ENCODE measurements at regions not wholly inside any gene's neighbourhood (a gene's known extent, or its start where the extent isn't known, plus 50 kb on each side); places are given as distances from the start of the nearest gene placed in this dataset.

DNA sequence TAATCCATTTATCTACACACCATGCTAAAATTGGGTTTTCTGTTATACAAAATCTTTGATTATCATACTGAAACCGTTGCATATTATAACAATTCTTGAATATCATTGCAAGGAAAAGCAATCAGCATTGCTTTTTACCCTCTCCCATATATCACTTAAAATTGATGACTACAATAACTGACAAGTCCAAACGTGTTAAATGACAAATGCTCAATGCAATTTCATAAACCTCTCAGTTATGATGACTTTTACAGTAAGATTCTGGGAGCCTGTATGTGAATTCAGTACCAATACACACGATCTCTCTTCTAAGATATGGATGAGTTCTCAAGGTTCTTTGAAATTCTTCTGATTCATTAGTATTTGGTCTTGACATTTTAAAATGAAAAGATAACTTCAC is 368.5 kb upstream of the TRIB2 start:
- Histone ChIP-seq H3K27me3 (no peaks in the 10 kb centered on the region), H3K27ac (no peak overlapping the region), H3K9me3 (ENCODE audit: low read depth) (no peaks in the 10 kb centered on the region), H3F3A (ENCODE audit: low read depth) (no peaks in the 10 kb centered on the region), H3K79me2 (ENCODE audit: low read depth) (no peaks in the 10 kb centered on the region), H3K4me3 (no peak overlapping the region), H3K36me3 (no peaks in the 10 kb centered on the region), H2AFZ (replicated peaks) (no peak overlapping the region), H3K4me1 (no peaks in the 10 kb centered on the region), H4K20me1 (ENCODE audit: low read depth) (no peaks in the 10 kb centered on the region), H3K4me2 (no peak overlapping the region), H3K9ac (no peak overlapping the region)
- TF ChIP-seq, protein P1, sequence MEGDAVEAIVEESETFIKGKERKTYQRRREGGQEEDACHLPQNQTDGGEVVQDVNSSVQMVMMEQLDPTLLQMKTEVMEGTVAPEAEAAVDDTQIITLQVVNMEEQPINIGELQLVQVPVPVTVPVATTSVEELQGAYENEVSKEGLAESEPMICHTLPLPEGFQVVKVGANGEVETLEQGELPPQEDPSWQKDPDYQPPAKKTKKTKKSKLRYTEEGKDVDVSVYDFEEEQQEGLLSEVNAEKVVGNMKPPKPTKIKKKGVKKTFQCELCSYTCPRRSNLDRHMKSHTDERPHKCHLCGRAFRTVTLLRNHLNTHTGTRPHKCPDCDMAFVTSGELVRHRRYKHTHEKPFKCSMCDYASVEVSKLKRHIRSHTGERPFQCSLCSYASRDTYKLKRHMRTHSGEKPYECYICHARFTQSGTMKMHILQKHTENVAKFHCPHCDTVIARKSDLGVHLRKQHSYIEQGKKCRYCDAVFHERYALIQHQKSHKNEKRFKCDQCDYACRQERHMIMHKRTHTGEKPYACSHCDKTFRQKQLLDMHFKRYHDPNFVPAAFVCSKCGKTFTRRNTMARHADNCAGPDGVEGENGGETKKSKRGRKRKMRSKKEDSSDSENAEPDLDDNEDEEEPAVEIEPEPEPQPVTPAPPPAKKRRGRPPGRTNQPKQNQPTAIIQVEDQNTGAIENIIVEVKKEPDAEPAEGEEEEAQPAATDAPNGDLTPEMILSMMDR (IDR thresholded peaks at IDR 0.05), result no peak
- TF ChIP-seq EZH2phosphoT487 (IDR thresholded peaks at IDR 0.05), result no peak
- TF ChIP-seq EZH2 (IDR thresholded peaks at IDR 0.05), result no peak
- H3K36me3 Mint-ChIP-seq, result no peaks in the 10 kb centered on the region
- H3K4me3 Mint-ChIP-seq, result no peak overlapping the region
- no peaks in the 10 kb centered on the region for H3K9me3 Mint-ChIP-seq
- H3K27me3 Mint-ChIP-seq (ENCODE audit: insufficient read depth, low read depth), result no peaks in the 10 kb centered on the region
- no peak for DNase-seq (ENCODE audit: low spot score)
- H3K4me1 Mint-ChIP-seq, result no peaks in the 10 kb centered on the region
- H3K27ac Mint-ChIP-seq, result no peak overlapping the region

GRCh38 chr2:12350821-12351220 is 365.9 kb upstream of the TRIB2 start:
- Histone ChIP-seq H3K4me3 (no peak overlapping the region), H2AFZ (replicated peaks) (no peak overlapping the region), H3K4me2 (no peak overlapping the region), H3K36me3 (no peaks in the 10 kb centered on the region), H3F3A (ENCODE audit: low read depth) (no peaks in the 10 kb centered on the region), H3K79me2 (ENCODE audit: low read depth) (no peaks in the 10 kb centered on the region), H3K4me1 (no peaks in the 10 kb centered on the region), H4K20me1 (ENCODE audit: low read depth) (no peaks in the 10 kb centered on the region), H3K27me3 (no peaks in the 10 kb centered on the region), H3K9me3 (ENCODE audit: low read depth) (no peaks in the 10 kb centered on the region), H3K27ac (no peak overlapping the region), H3K9ac (no peak overlapping the region)
- TF ChIP-seq EZH2phosphoT487 (IDR thresholded peaks at IDR 0.05) (no peak), EZH2 (IDR thresholded peaks at IDR 0.05) (no peak)
- TF ChIP-seq, protein P1 (IDR thresholded peaks at IDR 0.05), result no peak
- Mint-ChIP-seq H3K4me1 (no peaks in the 10 kb centered on the region), H3K9me3 (no peaks in the 10 kb centered on the region), H3K36me3 (no peaks in the 10 kb centered on the region), H3K27ac (no peak overlapping the region), H3K27me3 (ENCODE audit: insufficient read depth, low read depth) (peaks cover 2% of the 10 kb centered on the region), H3K4me3 (no peak overlapping the region)
- DNase-seq (ENCODE audit: low spot score), result no peak

- no peak overlapping the region for H3K27ac ChIP-seq
- H3K79me2 ChIP-seq (ENCODE audit: low read depth), result no peaks in the 10 kb centered on the region
- Mint-ChIP-seq H3K4me1 (no peaks in the 10 kb centered on the region), H3K9me3 (no peaks in the 10 kb centered on the region), H3K27ac (no peak overlapping the region), H3K4me3 (no peak overlapping the region), H3K36me3 (no peaks in the 10 kb centered on the region), H3K27me3 (ENCODE audit: insufficient read depth, low read depth) (peaks cover 2% of the 10 kb centered on the region)
- DNase-seq (ENCODE audit: low spot score), result no peak
- H3K4me1 ChIP-seq, result no peaks in the 10 kb centered on the region
- H3K9ac ChIP-seq, result no peak overlapping the region
- H2AFZ ChIP-seq (replicated peaks), result no peak overlapping the region
- H3K27me3 ChIP-seq, result no peaks in the 10 kb centered on the region
- TF ChIP-seq EZH2phosphoT487 (IDR thresholded peaks at IDR 0.05), result no peak
- TF ChIP-seq EZH2 (IDR thresholded peaks at IDR 0.05), result no peak
- TF ChIP-seq, protein P1 (IDR thresholded peaks at IDR 0.05), result no peak
- no peaks in the 10 kb centered on the region for H3K9me3 ChIP-seq (ENCODE audit: low read depth)
- no peaks in the 10 kb centered on the region for H4K20me1 ChIP-seq (ENCODE audit: low read depth)
- no peaks in the 10 kb centered on the region for H3K36me3 ChIP-seq
- no peaks in the 10 kb centered on the region for H3F3A ChIP-seq (ENCODE audit: low read depth)
- H3K4me3 ChIP-seq, result no peak overlapping the region
- H3K4me2 ChIP-seq, result no peak overlapping the region
These were observed 363.8 kb upstream of the TRIB2 start for GRCh38 chr2:12352889-12353288.

- TF ChIP-seq EZH2phosphoT487 (IDR thresholded peaks at IDR 0.05) (no peak), EZH2 (IDR thresholded peaks at IDR 0.05) (no peak)
- TF ChIP-seq, protein P1 (IDR thresholded peaks at IDR 0.05), result no peak
- H3K27me3 ChIP-seq, result no peaks in the 10 kb centered on the region
- Mint-ChIP-seq H3K27me3 (ENCODE audit: insufficient read depth, low read depth) (no peaks in the 10 kb centered on the region), H3K36me3 (no peaks in the 10 kb centered on the region), H3K9me3 (peaks cover 2% of the 10 kb centered on the region), H3K4me3 (no peak overlapping the region), H3K27ac (no peak overlapping the region), H3K4me1 (no peaks in the 10 kb centered on the region)
- no peaks in the 10 kb centered on the region for H3K36me3 ChIP-seq
- H3F3A ChIP-seq (ENCODE audit: low read depth), result no peaks in the 10 kb centered on the region
- no peaks in the 10 kb centered on the region for H3K4me1 ChIP-seq
- H3K79me2 ChIP-seq (ENCODE audit: low read depth), result no peaks in the 10 kb centered on the region
- H2AFZ ChIP-seq (replicated peaks), result no peak overlapping the region
- H3K4me3 ChIP-seq, result no peak overlapping the region
- no peaks in the 10 kb centered on the region for H4K20me1 ChIP-seq (ENCODE audit: low read depth)
- no peak overlapping the region for H3K27ac ChIP-seq
- DNase-seq (ENCODE audit: low spot score), result no peak
- H3K4me2 ChIP-seq, result no peak overlapping the region
- H3K9me3 ChIP-seq (ENCODE audit: low read depth), result no peaks in the 10 kb centered on the region
- no peak overlapping the region for H3K9ac ChIP-seq
These were observed 355.2 kb upstream of the TRIB2 start for GRCh38 chr2:12361506-12361905.
